Left renal cortex interstitium (tissue), 4 donors: ENCODE measurements at regions not wholly inside any gene's neighbourhood (a gene's known extent, or its start where the extent isn't known, plus 50 kb on each side); places are given as distances from the start of the nearest gene placed in this dataset.
"Not testable (repeated sequence)": the region's sequence is repeated elsewhere in the genome, so short reads cannot be mapped to it uniquely, and the experiment has no call there.

Experiments used
- DNase-seq, 4 donors: peaks; one replicate each; pipeline ENCODE4 v3.0.0-alpha.2; 2013; ENCODE audit warnings: low read depth in 4 of 4, low spot score in 2 of 4, missing footprints in 1 of 4

- no peak for DNase-seq
These were observed 134.7 kb upstream of the ETV3 start for GRCh38 chr1:157272729-157273524.

- DNase-seq: no peak
These were observed 134.1 kb upstream of the ETV3 start for GRCh38 chr1:157272264-157272663.

- DNase-seq: no peak
These were observed 132.6 kb upstream of the ETV3 start for GRCh38 chr1:157270705-157271274.

GRCh38 chr1:157269656-157270375 lies 131.6 kb upstream of the ETV3 start:
- DNase-seq: no peak

GRCh38 chr1:157262891-157263290 lies 124.7 kb upstream of the ETV3 start:
- DNase-seq: no peak

GRCh38 chr1:157262422-157262821 lies 124.2 kb upstream of the ETV3 start:
- DNase-seq: no peak

- not testable (repeated sequence) for DNase-seq
These were observed 117.7 kb upstream of the ETV3 start for GRCh38 chr1:157255891-157256290.

GRCh38 chr1:157254183-157254582 lies 116.0 kb upstream of the ETV3 start:
- not testable (repeated sequence) for DNase-seq

- DNase-seq: no peak
These were observed 114.3 kb upstream of the ETV3 start for GRCh38 chr1:157252473-157252872.

GRCh38 chr1:157249739-157250138 lies 111.5 kb upstream of the ETV3 start:
- no peak for DNase-seq

GRCh38 chr1:157249326-157249725 lies 111.1 kb upstream of the ETV3 start:
- DNase-seq: no peak

- DNase-seq: not testable (repeated sequence)
These were observed 109.5 kb upstream of the ETV3 start for GRCh38 chr1:157247764-157248049.

GRCh38 chr1:157247005-157247763 lies 109.0 kb upstream of the ETV3 start:
- no peak for DNase-seq

GRCh38 chr1:157245823-157246222 lies 107.6 kb upstream of the ETV3 start:
- no peak for DNase-seq

- no peak for DNase-seq
These were observed 103.0 kb upstream of the ETV3 start for GRCh38 chr1:157241185-157241538.

GRCh38 chr1:157240495-157241184 lies 102.4 kb upstream of the ETV3 start:
- peak in 1 of 4 donors; percentile 34 for DNase-seq

GRCh38 chr1:157239936-157240335 lies 101.7 kb upstream of the ETV3 start:
- DNase-seq: no peak

- DNase-seq: no peak
These were observed 100.4 kb upstream of the ETV3 start for GRCh38 chr1:157238585-157238984.

- DNase-seq: no peak
These were observed 99.8 kb upstream of the ETV3 start for GRCh38 chr1:157237981-157238380.

GRCh38 chr1:157237522-157237921 lies 99.3 kb upstream of the ETV3 start:
- DNase-seq: no peak

- DNase-seq: no peak
These were observed 97.9 kb upstream of the ETV3 start for GRCh38 chr1:157236072-157236471.
